GM18498 (cell line): ENCODE measurements at regions not wholly inside any gene's neighbourhood (a gene's known extent, or its start where the extent isn't known, plus 50 kb on each side); places are given as distances from the start of the nearest gene placed in this dataset.
"Not testable (repeated sequence)": the region's sequence is repeated elsewhere in the genome, so short reads cannot be mapped to it uniquely, and the experiment has no call there.

Source experiments
- ATAC-seq: cut with Tn5 transposase; IDR thresholded peaks from one replicate; pipeline ENCODE4 v1.9.1; 2021; ENCODE audit warnings: mild to moderate bottlenecking, moderate library complexity; ENCODE audit not compliant: unreplicated experiment

DNA sequence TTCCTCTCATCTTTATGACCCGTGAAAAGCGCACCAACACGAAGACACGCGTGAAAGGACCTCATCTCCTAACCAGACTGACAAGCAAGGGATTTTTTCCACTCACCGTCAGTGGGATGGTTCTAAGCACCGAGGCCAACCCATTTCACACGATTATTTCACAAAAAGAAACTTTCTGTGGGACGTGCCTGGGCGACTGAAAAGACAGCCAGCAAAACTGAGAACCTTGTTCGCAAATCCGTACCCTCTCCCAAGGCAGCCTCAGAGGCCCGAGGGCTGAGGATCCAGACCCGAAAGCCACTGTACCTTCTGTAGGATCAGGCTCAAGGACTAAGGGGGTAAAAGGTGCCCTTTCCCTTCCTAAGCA, 84.9 kb upstream of the METTL9 start:
- ATAC-seq, result not testable (repeated sequence)

DNA sequence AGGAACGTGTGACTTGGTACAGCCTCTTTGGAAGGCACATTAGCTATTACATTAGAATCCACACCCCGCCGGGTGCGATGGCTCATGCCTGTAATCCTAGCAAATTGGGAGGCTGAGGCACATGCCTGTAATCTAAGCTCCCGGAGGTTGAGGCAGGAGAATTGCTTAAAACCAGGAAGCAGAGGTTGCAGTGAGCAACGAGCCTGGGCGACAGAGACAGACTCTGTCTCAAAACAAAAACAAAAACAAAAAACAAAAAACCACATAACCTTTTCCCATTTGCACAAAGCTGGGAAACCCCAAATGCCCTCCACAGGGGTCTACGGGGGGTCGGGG, 82.7 kb upstream of the METTL9 start:
- ATAC-seq, result not testable (repeated sequence)

DNA sequence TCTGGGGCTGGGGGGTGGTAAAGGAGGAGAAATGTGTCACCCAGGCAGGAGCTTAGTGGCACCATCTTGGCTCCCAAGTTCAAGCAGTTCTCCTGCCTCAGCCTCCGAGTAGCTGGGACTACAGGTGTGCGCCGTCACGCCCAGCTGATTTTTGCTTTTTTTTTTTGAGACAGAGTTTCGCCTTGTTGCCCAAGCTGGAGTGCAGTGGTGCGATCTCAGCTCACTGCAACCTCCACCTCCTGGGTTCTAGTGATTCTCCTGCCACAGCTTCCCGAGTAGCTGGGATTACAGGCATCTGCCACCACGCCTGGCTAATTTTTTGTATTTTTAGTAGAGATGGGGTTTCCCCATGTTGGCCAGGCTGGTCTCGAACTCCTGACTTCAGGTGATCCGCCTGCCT, 82.1 kb upstream of the METTL9 start:
- ATAC-seq, result peak; percentile 19

DNA sequence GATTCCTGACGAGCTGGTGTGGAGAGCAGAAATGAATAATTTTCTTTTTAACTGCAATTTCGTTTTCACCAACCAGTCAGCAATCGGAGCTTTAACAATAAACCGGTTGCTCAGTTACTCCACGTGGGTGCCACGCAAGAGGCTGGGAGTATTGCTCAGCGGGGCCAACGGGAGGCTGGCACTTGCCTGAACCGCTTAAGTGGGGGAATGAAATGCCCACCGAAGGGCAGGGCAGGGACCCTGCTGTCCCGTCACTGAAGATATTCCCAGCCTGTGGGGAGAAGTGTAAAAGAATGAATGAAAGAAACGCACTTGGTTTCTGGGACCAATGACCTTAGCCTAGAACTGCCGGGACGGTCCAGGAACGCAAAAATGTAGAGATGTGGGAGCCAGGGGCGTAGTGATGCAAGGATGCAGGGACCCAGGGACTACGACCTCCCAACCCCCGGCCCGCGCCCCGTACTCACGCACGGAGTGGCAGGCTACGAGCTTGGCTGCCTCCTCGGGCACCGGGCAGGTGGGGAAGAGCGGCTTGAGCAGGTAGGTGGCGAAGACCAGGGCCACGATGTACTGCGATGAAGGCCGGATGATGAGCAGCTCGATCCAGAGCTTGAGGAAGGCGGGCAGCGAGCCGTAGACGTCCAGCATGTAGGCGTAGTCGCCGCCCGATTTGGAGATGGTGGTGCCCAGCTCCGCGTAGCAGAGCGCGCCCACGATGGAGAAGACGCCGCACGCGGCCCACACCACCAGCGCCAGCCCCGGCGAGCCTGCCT, 79.8 kb upstream of the METTL9 start:
- ATAC-seq, result peak; percentile 9

DNA sequence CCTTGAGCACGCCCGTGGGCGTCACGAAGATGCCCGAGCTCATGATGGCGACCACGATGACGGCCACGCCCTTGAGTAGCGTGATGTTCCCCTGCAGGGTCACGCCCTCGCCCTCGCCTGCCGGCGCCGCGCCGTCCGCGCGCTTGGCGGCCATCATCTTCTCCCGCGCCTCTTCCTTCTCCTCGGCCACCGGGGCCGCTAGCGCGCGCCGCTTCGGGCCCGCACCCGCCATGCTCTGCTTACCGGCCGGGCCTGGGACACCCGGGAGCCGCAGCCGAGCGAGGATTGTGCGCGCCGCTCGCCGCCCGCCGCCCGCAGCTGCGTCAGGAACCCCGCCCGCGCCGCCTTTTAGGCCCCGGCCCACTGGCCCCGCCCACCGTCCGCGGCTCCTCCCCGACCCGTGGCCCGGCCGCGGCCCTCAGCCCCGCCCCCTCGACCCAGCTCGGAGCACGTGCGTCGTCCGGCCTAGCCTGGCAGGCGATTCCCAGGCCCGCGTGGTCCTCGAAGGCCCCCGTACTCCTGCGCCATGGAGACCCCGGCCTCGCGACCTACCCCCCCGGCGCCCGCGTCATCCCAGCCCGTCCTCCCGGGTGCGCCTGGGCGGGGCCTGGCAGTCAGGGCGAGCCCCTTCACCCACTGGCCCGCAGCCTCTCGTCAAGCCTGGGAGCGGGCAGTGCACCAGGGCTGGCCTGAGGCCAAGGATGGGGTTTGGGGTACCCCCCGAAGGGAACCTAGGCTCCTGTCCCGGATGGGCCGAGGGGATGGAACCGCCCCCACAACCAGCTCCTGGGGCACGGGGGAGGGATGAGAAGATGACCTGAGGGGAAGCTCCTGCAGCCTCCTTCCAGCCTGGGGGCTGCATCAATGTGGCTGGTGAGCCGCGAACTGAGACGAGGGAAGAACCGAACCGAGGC, 79.0 kb upstream of the METTL9 start:
- peak; percentile 69 for ATAC-seq

DNA sequence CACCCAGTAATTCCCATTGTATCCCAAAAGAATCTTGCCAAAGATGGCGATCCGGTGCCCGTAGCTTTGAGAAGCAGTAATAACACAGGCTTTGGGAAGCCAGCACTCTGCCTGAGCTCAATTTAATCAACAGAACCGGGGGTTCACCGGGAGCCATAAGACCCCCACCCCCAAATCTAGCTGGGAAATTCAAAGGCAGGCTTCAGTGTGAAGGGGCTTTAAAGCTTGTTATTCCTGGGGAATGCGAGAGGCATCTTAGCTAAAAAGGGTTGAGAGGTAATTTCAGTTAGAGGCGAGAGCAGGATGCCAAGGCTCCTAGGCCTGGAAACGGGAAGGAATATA, 78.4 kb upstream of the METTL9 start:
- not testable (repeated sequence) for ATAC-seq

DNA sequence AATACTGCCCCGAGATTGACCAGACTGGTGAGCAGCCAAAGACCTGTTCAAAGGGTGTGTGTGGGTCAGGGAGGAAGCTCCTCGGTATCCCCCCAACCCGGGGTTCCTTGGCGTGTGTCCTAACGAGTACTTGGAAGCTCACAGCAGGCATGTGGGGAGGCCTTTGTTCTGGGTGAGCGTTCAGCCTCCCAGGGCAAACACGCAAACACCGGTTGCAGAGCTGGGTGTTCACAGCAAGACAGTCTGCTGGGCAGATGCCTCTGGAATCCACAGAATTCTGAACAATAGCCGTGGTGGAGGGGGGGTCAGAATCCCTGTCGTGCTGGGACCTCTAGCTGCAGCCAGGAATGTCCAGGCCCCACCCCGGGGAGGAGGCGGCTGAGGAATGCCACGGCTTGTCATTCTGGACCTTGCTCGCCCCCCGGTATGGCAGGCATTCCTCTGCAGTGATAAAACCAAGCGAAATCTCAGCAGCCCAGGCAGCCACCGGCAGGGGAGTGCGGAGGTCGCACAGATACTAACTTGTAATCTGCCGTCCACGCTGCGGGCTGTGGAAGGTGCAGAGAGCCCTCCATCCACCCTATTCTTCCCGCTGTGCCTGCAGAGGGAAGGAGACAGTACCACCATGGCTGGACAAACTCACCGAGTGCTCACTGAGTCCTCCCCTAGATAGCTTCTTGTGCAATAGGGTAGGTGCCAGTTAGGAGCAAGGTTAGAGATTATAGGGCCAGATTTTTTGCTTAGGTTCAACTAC, 77.8 kb upstream of the METTL9 start:
- ATAC-seq, result not testable (repeated sequence)

DNA sequence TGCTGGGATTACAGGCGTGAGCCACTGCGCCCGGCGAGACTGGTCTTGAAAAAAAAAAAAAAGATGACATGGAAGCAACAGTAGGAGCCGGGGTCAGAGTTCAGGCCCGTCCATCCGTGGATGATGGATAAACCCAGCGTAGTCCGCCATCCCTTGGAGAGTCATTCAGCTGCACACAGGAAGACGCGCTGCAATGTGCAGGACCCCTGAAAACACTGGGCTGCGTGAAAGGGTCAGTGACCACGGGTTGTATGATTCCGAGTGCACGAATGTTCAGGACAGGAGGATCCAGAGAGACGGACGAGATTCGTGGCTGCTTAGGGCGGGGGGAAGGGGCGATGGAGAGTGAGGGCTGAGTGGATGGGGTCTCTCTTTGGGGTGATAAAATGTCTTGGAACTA, 76.5 kb upstream of the METTL9 start:
- not testable (repeated sequence) for ATAC-seq

DNA sequence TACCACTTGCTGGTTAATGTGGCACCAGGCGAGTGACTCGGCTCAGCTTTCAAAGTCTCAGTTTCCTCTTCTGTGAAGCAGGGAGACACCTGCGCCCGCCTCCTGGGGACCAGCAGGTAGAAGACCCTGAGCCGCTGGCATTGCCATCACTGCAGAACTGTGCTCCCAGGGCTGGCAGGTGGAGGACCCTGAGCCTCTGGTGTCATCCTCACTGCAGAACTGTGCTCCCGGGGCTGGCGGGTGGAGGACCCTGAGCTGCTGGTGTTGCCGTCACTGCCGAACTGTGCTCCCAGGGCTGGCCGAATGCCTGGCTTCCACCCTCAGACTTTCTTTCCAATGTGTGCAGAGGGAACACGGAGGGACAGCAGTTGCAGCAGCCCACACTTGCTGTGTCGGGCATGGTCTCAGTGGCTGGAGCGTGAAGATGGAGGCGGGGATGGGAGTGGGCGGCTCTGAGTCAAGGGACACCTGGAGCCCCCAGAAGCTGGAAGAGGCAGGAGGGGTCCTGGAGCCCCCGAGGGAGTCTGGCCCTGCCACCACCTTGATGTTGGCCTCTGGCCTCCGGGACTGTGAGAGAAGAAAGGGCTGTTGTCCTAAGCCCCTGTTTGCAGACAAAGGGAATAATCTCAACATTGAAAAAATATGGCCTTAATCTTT, 75.8 kb upstream of the METTL9 start:
- no peak for ATAC-seq

DNA sequence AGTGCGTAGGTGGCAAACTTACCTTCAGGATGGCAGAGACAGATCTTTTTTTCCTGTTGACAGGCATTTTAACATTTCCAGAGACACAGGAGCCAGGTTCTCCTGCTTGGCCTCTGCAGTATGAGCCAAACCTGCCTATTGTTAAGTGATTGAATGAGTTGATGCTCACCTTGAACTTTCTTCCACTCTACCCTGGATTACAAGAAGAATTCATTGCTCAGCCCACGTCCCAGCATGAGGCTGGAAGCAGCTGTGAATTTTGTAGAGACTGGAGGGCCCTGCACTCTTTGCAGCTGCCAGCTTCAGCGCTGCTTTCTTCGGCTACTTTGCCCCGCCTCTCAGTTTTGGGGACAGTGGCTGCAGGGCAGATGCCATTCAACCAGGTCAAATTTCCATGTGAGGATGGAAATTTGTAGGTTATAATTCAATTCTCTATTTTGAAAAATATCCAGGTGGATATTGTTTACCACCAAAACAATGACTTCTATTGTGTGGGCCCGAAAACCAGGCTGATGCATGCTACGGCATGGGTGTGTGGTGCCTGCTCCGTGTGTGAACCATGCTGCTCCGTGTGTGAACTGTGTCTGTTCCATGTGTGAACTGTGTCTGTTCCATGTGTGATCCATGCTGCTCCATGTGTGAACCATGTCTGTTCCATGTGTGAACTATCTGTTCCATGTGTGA, 75.2 kb upstream of the METTL9 start:
- ATAC-seq, result no peak

DNA sequence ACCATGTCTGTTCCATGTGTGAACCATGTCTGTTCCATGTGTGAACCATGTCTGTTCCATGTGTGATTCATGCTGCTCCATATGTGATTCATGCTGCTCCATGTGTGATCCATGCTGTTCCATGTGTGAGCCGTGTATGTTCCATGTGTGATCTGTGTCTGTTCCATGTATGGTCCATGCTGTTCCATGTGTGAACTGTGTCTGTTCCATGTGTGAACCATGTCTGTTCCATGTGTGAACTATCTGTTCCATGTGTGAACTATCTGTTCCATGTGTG, 74.7 kb upstream of the METTL9 start:
- not testable (repeated sequence) for ATAC-seq

DNA sequence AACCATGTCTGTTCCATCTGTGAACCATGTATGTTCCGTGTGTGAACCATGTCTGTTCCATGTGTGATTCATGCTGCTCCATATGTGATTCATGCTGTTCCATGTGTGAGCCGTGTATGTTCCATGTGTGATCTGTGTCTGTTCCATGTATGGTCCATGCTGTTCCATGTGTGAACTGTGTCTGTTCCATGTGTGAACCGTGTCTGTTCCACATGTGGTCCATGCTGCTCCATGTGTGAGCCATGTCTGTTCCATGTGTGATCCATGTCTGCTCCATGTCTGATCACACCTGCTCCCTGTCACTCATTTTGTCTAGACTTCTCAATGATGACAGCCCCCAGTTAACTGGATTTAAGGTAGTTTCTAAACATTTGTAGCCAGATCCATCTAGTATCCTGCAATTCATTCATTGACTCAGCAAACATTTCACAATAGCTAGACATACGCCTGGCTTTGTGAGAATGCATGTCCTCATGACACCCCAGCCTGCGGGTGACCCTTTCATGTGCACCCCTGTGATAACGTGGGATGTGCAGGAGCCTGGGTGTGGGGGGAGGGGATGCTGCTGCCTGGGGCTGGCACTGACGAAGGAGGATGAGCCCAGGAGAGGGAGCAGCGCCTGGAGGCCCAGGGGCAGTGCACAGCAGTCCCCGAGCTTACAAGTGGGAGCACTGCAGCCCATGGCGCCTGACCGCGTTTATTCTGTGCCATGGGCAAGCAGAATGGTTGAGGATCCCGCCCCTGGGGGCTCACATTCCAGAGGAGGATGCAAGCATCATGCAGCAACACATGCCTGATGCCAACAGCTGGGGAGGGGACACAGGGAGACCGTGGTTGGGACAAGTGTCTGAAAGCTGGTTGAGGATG, 74.1 kb upstream of the METTL9 start:
- ATAC-seq, result not testable (repeated sequence)

DNA sequence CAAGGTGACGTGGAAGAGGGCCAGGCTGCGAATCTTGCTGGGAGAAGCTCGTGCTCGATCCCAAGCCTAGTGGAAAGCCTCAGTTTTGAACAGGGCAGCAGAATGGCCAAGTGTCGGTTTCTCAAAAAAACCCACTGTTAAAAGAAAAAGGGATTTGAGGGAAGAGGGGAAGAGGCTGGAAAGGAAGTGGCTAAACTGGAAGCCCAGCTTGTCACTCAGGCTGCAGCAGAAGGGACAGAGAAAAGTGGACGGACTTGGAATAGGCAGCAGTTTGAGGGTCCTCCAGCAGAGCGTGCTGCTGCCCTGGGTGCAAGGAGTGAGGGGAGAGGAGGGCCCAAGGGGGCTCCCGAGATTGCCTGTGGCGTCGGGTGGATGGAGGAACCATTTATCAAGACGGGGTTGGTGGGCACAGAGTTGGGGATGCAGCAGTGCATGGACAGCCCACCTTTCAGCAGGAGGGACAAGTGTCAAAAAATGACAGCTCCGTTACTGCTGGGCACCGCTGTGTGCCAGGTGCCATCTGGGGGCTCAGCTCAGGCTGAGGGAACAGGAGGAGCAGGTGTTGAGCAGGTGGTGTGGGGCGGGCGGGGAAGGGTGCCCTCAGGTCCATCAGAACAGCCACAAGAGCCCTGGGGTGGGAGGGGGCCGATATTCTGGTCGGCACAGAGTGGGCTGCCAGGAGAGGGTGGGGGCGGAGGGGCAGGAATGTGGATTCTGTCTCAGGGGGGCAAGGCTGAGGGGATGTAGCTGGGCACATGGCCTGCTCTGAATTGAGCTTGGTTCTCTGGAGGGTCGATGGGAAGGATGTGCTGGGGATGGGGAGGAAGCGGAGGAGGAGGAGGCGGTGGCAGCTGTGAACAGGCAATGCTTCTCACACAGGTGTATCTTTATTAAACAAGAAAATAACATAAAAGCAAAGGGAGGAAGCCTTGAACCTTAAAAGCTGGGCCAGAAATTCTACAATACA, 73.1 kb upstream of the METTL9 start:
- not testable (repeated sequence) for ATAC-seq

DNA sequence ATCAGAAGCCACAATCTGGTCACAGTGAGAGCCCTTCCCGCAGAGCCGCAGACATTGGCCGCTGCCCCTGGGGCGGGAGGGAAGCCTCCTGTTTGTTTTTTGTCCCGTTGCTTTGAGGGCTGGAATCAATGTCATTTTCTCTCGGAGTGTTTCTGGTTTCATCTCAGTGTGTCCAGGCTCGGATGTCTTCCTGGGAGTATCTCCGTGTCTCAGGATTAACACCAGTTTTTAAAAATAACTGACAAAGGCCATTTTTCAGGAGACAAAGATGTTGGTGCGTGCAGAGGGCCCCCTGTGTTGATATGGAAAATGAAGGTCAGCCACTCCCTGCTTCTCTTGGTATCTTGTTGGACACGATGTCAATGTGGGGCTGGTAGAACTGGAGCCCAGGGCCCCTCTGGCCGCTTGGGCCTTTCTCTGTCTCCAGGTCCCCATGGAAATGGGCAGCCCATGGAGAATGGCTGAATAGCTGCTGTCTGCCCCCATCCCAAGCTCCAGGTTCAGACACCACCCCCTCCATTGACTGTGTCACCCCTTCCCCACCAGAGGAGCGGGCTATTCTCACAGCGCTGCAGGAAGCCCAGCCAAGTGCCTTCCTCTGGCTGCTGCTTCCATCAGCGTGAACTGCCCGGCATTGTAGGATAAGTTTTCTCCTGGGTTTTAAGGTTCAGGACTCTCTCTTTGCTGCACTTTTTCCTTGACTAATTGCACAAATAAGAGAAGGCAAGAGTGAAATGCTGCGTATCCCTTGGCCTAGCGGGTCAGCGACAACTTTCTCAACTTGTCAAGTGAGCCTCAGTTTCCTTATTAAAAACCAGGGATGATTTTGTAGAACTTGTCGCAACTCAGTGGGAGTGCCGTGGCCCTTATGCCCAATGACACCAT, 72.2 kb upstream of the METTL9 start:
- no peak for ATAC-seq

DNA sequence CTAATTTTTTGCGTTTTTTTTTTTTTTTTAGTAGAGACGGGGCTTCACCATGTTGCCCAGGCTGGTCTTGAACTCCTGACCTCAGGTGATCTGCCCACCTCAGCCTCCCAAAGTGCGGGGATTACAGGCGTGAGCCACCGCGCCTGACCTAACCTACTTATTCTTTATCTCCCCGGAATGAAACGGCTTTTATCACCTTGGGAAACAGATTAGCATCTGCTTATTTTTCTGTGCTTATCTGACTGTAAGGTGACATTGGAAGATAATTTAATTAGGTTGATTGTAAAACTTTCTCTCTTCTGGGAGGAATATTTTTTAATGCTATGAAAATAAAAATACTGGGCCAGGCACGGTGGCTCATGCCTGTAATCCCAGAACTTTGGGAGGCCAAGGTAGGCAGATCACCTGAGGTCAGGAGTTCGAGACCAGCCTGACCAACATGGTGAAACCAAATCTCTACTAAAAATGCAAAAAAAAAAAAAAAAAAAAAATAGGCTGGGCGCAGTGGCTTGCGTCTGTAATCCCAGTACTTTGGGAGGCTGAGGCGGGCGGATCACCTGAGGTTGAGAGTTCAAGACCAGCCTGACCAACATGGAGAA, 70.2 kb upstream of the METTL9 start:
- ATAC-seq, result not testable (repeated sequence)

DNA sequence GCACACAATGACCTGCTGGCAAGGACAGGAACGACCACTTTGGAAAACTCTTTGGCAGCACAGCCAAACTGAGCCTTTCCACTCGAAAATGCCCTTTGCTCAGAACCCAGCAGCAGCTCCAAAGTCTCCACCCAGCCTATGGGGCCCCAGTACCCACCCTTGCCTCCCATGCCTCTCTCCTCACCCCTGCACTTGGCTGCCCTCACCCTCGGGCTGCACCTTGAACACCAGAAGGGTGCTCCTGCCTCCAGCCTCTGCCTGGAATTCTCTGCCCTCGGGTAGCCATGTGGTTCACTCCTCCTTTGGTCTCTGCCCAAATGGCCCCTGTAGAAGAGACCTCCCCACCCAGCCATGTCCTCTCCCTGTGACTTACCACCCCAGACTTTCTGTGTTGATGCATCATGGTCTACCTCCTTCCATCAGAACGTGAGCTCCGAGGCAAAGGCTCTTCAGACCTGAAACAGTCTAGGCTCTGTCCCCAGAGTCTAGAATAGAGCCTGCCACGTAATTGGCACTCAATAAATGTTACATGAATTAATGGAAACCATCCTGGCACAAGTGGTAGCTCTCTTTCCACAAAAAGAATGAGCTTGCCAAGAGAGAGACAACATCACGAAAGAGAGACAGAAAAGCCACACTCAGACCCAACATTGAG, 68.5 kb upstream of the METTL9 start:
- ATAC-seq, result not testable (repeated sequence)

DNA sequence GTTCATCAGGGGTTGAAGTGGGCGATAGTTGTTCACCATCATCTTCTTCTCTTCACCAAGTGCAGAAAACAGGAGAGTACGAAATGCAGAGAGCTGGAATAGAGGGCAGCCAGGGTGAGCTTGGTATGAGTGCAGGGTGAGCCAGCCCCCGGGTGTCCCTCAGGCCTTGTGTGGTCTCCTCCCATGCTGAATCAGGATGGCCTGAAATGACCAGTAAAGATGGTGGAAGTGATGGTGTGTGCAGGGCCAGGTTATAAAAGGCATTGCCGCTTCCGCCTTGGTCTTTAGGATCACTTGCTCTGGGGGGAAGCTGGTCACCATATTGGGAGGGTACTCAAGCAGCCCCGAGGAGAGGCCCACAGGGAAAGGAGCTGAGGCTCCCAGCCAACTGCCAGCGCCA, 66.4 kb upstream of the METTL9 start:
- ATAC-seq, result not testable (repeated sequence)
